ENCODE measurements at regions not wholly inside any gene's neighbourhood (a gene's known extent, or its start where the extent isn't known, plus 50 kb on each side); places are given as distances from the start of the nearest gene placed in this dataset.
A peak's percentile ranks its signal among the peaks of the same experiment; 100 is the strongest.

- H3K4me1 Mint-ChIP-seq: peaks cover 10 to 16% (median 11%) of the 10 kb centered on the region in 3 donors
- Histone ChIP-seq H3K27me3 (ENCODE audit: insufficient read depth, low read length, poor library complexity, severe bottlenecking) (no peaks in the 10 kb centered on the region), H3K27ac (ENCODE audit: low read depth, low read length) (no peak overlapping the region), H3K4me3 (ENCODE audit: low read length) (no peak overlapping the region), H3K9me3 (ENCODE audit: low read length) (no peaks in the 10 kb centered on the region), H3K36me3 (ENCODE audit: insufficient read depth, low read length) (no peaks in the 10 kb centered on the region), H3K4me1 (ENCODE audit: insufficient read depth, low read length) (peaks cover 10% of the 10 kb centered on the region)
- peaks cover 1 to 6% of the 10 kb centered on the region in 2 donors for H3K27me3 Mint-ChIP-seq
- no peak overlapping the region for H3K4me3 Mint-ChIP-seq
- CTCF ChIA-PET: no interaction called here
- H3K27ac Mint-ChIP-seq: peak overlapping the region in 2 of 8 donors; percentile 3 to 58
- DNase-seq: no peak
- no peaks in the 10 kb centered on the region for H3K36me3 Mint-ChIP-seq
- peaks cover 0 to 3% (median 0%) of the 10 kb centered on the region in 5 donors for H3K9me3 Mint-ChIP-seq
- POLR2A ChIA-PET: interaction anchor here (0.6 kb wide), 1 partner anchor 74 kb away, joined by 6 read pairs; no protein-coding TSS in a partner anchor
Measured at GRCh38 chr13:51518827-51519226, 65.4 kb upstream of the WDFY2 start.

- Histone ChIP-seq H3K27me3 (ENCODE audit: insufficient read depth, low read length, poor library complexity, severe bottlenecking) (no peaks in the 10 kb centered on the region), H3K27ac (ENCODE audit: low read depth, low read length) (no peak overlapping the region), H3K36me3 (ENCODE audit: insufficient read depth, low read length) (no peaks in the 10 kb centered on the region), H3K4me3 (ENCODE audit: low read length) (no peak overlapping the region), H3K4me1 (ENCODE audit: insufficient read depth, low read length) (peaks cover 13% of the 10 kb centered on the region), H3K9me3 (ENCODE audit: low read length) (no peaks in the 10 kb centered on the region)
- H3K4me1 Mint-ChIP-seq: peaks cover 10 to 16% (median 11%) of the 10 kb centered on the region in 3 donors
- H3K36me3 Mint-ChIP-seq: no peaks in the 10 kb centered on the region
- no peak overlapping the region for H3K27ac Mint-ChIP-seq
- DNase-seq: no peak
- no peak overlapping the region for H3K4me3 Mint-ChIP-seq
- H3K9me3 Mint-ChIP-seq: peaks cover 0 to 3% (median 0%) of the 10 kb centered on the region in 5 donors
- CTCF ChIA-PET: no interaction called here
- peaks cover 1 to 3% of the 10 kb centered on the region in 2 donors for H3K27me3 Mint-ChIP-seq
- POLR2A ChIA-PET: no interaction called here
Measured at GRCh38 chr13:51519771-51520216, 64.5 kb upstream of the WDFY2 start.

- CTCF ChIA-PET: no interaction called here
- Histone ChIP-seq H3K9me3 (ENCODE audit: low read length) (no peaks in the 10 kb centered on the region), H3K27ac (ENCODE audit: low read depth, low read length) (no peak overlapping the region), H3K36me3 (ENCODE audit: insufficient read depth, low read length) (no peaks in the 10 kb centered on the region), H3K27me3 (ENCODE audit: insufficient read depth, low read length, poor library complexity, severe bottlenecking) (no peaks in the 10 kb centered on the region), H3K4me1 (ENCODE audit: insufficient read depth, low read length) (peaks cover 13% of the 10 kb centered on the region), H3K4me3 (ENCODE audit: low read length) (no peak overlapping the region)
- H3K27me3 Mint-ChIP-seq: peaks cover under 1 to 2% of the 10 kb centered on the region in 2 donors
- no peaks in the 10 kb centered on the region for H3K36me3 Mint-ChIP-seq
- no peak overlapping the region for H3K27ac Mint-ChIP-seq
- H3K4me1 Mint-ChIP-seq: peaks cover 10 to 16% (median 11%) of the 10 kb centered on the region in 3 donors
- DNase-seq: no peak
- H3K4me3 Mint-ChIP-seq: no peak overlapping the region
- POLR2A ChIA-PET: no interaction called here
- peaks cover 0 to 2% (median 0%) of the 10 kb centered on the region in 5 donors for H3K9me3 Mint-ChIP-seq
Measured at GRCh38 chr13:51520524-51520923, 63.7 kb upstream of the WDFY2 start.

GRCh38 chr13:51523082-51523518 is 61.2 kb upstream of the WDFY2 start:
- ChIA-PET CTCF (no interaction called here), POLR2A (no interaction called here)
- H3K4me3 Mint-ChIP-seq: peak overlapping the region in 4 of 7 donors; percentile 10 to 68 (median 48)
- peak overlapping the region in 6 of 8 donors; percentile 9 to 80 (median 66) for H3K27ac Mint-ChIP-seq
- H3K4me1 Mint-ChIP-seq: peaks cover 10 to 16% (median 11%) of the 10 kb centered on the region in 3 donors
- no peak overlapping the region for H3K27ac ChIP-seq (ENCODE audit: low read depth, low read length)
- no peaks in the 10 kb centered on the region for H3K9me3 ChIP-seq (ENCODE audit: low read length)
- H3K27me3 ChIP-seq (ENCODE audit: insufficient read depth, low read length, poor library complexity, severe bottlenecking): no peaks in the 10 kb centered on the region
- H3K4me1 ChIP-seq (ENCODE audit: insufficient read depth, low read length): peaks cover 13% of the 10 kb centered on the region
- DNase-seq: peak in 3 of 5 donors; percentile 5 to 34 (median 19)
- peaks cover 0 to 5% (median 0%) of the 10 kb centered on the region in 5 donors for H3K9me3 Mint-ChIP-seq
- H3K36me3 ChIP-seq (ENCODE audit: insufficient read depth, low read length): no peaks in the 10 kb centered on the region
- no peak overlapping the region for H3K4me3 ChIP-seq (ENCODE audit: low read length)
- peaks cover 0 to 2% of the 10 kb centered on the region in 2 donors for H3K27me3 Mint-ChIP-seq
- H3K36me3 Mint-ChIP-seq: peaks cover 0 to 6% (median 0%) of the 10 kb centered on the region in 3 donors

- Mint-ChIP-seq H3K27me3 (peaks cover 0 to 2% of the 10 kb centered on the region in 2 donors), H3K4me1 (peaks cover 10 to 12% (median 11%) of the 10 kb centered on the region in 3 donors), H3K4me3 (no peak overlapping the region), H3K36me3 (peaks cover 0 to 12% (median 0%) of the 10 kb centered on the region in 3 donors), H3K9me3 (peaks cover 0 to 5% (median 0%) of the 10 kb centered on the region in 5 donors), H3K27ac (no peak overlapping the region)
- peaks cover 13% of the 10 kb centered on the region for H3K4me1 ChIP-seq (ENCODE audit: insufficient read depth, low read length)
- POLR2A ChIA-PET: no interaction called here
- H3K27me3 ChIP-seq (ENCODE audit: insufficient read depth, low read length, poor library complexity, severe bottlenecking): no peaks in the 10 kb centered on the region
- CTCF ChIA-PET: no interaction called here
- no peaks in the 10 kb centered on the region for H3K36me3 ChIP-seq (ENCODE audit: insufficient read depth, low read length)
- DNase-seq: no peak
- H3K4me3 ChIP-seq (ENCODE audit: low read length): no peak overlapping the region
- H3K27ac ChIP-seq (ENCODE audit: low read depth, low read length): no peak overlapping the region
- no peaks in the 10 kb centered on the region for H3K9me3 ChIP-seq (ENCODE audit: low read length)
Measured at GRCh38 chr13:51524312-51524711, 60.0 kb upstream of the WDFY2 start.

GRCh38 chr13:51524829-51525566 is 59.3 kb upstream of the WDFY2 start:
- Mint-ChIP-seq H3K27me3 (peaks cover 0 to 2% of the 10 kb centered on the region in 2 donors), H3K9me3 (peaks cover 0 to 5% (median 0%) of the 10 kb centered on the region in 5 donors), H3K36me3 (peaks cover 0 to 16% (median 0%) of the 10 kb centered on the region in 3 donors), H3K27ac (no peak overlapping the region), H3K4me1 (peaks cover 10 to 12% (median 11%) of the 10 kb centered on the region in 3 donors), H3K4me3 (no peak overlapping the region)
- no peak for DNase-seq
- H3K36me3 ChIP-seq (ENCODE audit: insufficient read depth, low read length): no peaks in the 10 kb centered on the region
- ChIA-PET CTCF (no interaction called here), POLR2A (no interaction called here)
- H3K27me3 ChIP-seq (ENCODE audit: insufficient read depth, low read length, poor library complexity, severe bottlenecking): no peaks in the 10 kb centered on the region
- H3K9me3 ChIP-seq (ENCODE audit: low read length): no peaks in the 10 kb centered on the region
- no peak overlapping the region for H3K4me3 ChIP-seq (ENCODE audit: low read length)
- peaks cover 13% of the 10 kb centered on the region for H3K4me1 ChIP-seq (ENCODE audit: insufficient read depth, low read length)
- no peak overlapping the region for H3K27ac ChIP-seq (ENCODE audit: low read depth, low read length)

- Mint-ChIP-seq H3K36me3 (peaks cover 0 to 23% (median 0%) of the 10 kb centered on the region in 3 donors), H3K4me1 (peaks cover 10 to 12% (median 11%) of the 10 kb centered on the region in 3 donors), H3K4me3 (no peak overlapping the region), H3K27me3 (peaks cover 0 to 2% of the 10 kb centered on the region in 2 donors), H3K9me3 (peaks cover 0 to 5% (median 0%) of the 10 kb centered on the region in 5 donors), H3K27ac (no peak overlapping the region)
- Histone ChIP-seq H3K4me1 (ENCODE audit: insufficient read depth, low read length) (peaks cover 13% of the 10 kb centered on the region), H3K4me3 (ENCODE audit: low read length) (no peak overlapping the region), H3K9me3 (ENCODE audit: low read length) (no peaks in the 10 kb centered on the region), H3K36me3 (ENCODE audit: insufficient read depth, low read length) (no peaks in the 10 kb centered on the region), H3K27ac (ENCODE audit: low read depth, low read length) (no peak overlapping the region), H3K27me3 (ENCODE audit: insufficient read depth, low read length, poor library complexity, severe bottlenecking) (no peaks in the 10 kb centered on the region)
- ChIA-PET CTCF (no interaction called here), POLR2A (no interaction called here)
- DNase-seq: no peak
Measured at GRCh38 chr13:51525567-51526167, 58.6 kb upstream of the WDFY2 start.

GRCh38 chr13:51526202-51526601 is 58.1 kb upstream of the WDFY2 start:
- Histone ChIP-seq H3K27me3 (ENCODE audit: insufficient read depth, low read length, poor library complexity, severe bottlenecking) (no peaks in the 10 kb centered on the region), H3K4me3 (ENCODE audit: low read length) (no peak overlapping the region), H3K4me1 (ENCODE audit: insufficient read depth, low read length) (peaks cover 13% of the 10 kb centered on the region), H3K27ac (ENCODE audit: low read depth, low read length) (no peak overlapping the region), H3K36me3 (ENCODE audit: insufficient read depth, low read length) (no peaks in the 10 kb centered on the region), H3K9me3 (ENCODE audit: low read length) (no peaks in the 10 kb centered on the region)
- H3K36me3 Mint-ChIP-seq: peaks cover 0 to 28% (median 0%) of the 10 kb centered on the region in 3 donors
- no peak for DNase-seq
- peaks cover 0 to 5% (median 0%) of the 10 kb centered on the region in 5 donors for H3K9me3 Mint-ChIP-seq
- ChIA-PET CTCF (no interaction called here), POLR2A (no interaction called here)
- no peak overlapping the region for H3K4me3 Mint-ChIP-seq
- H3K4me1 Mint-ChIP-seq: peaks cover 10 to 12% (median 11%) of the 10 kb centered on the region in 3 donors
- peaks cover 0 to 2% of the 10 kb centered on the region in 2 donors for H3K27me3 Mint-ChIP-seq
- no peak overlapping the region for H3K27ac Mint-ChIP-seq
